ENCODE measurements at regions not wholly inside any gene's neighbourhood (a gene's known extent, or its start where the extent isn't known, plus 50 kb on each side); places are given as distances from the start of the nearest gene placed in this dataset.
A peak's percentile ranks its signal among the peaks of the same experiment; 100 is the strongest.

DNA sequence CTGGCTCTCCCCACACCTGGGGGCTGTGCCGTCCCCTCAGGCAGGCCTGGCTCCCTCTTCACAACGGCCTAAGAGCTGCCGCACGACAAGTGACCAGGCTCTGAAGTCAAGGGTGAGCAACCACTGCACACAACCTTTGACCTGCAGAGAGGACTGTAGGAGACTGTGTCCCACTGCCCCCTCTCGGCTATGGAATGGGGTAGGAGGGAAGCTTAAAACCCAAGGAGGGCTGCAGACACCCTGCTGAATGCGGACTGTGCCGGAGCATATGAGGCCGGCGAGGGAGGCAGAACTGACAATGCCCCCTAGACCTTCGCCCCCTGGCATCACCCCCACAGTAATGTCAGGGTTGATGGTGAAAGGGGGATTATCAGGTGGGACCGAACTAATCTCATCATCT, 311.9 kb downstream of the CTTN start:
- 87% methylated on average over 11 of the region's 11 CpGs for WGBS
- no peak overlapping the region for H3K9ac ChIP-seq (ENCODE audit: low read depth in 1 of 2, low read length in 2 of 2)

DNA sequence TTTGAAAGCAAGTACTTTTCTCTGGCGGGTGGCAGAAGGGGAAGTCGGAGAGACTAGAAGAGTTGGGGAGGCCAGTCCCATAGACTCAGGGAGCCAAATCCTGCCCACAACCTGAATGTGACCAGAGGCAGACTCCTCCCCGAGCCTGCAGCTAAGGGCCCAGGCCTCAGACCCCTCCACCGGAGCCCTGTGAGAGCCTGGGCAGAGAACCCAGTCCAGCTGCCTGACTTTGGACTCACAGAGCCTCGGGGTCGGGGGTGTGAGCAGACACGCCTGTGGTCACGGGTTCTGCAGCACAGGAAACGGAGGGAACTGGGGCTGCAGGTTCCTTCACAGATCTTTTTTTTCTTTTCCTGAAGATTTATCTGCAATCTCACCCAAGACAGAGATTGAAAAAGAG, 312.3 kb downstream of the CTTN start:
- Histone ChIP-seq H3K4me1 (ENCODE audit: control insufficient read depth in 4 of 4, insufficient read depth in 4 of 4, low read length in 3 of 4) (no peaks in the 10 kb centered on the region), H3K27ac (ENCODE audit: low read depth in 1 of 2, low read length in 2 of 2) (no peak overlapping the region), H3K4me3 (ENCODE audit: low read depth in 1 of 3, low read length in 3 of 3) (no peak overlapping the region), H3K27me3 (ENCODE audit: control insufficient read depth in 4 of 4, insufficient read depth in 4 of 4, low read length in 3 of 4) (no peaks in the 10 kb centered on the region), H3K36me3 (ENCODE audit: control insufficient read depth in 4 of 4, insufficient read depth in 3 of 4, low read depth in 1 of 4, low read length in 3 of 4) (peaks cover 0 to 2% (median 0%) of the 10 kb centered on the region in 4 donors), H3K9me3 (ENCODE audit: control insufficient read depth in 4 of 4, low read length in 3 of 4) (no peaks in the 10 kb centered on the region), H3K9ac (ENCODE audit: low read depth in 1 of 2, low read length in 2 of 2) (no peak overlapping the region)
- no peak for DNase-seq (ENCODE audit: low spot score)
- 70% methylated on average over 9 of the region's 9 CpGs for WGBS
- TF ChIP-seq NR2F2 (IDR thresholded peaks at IDR 0.05), result no peak
- TF ChIP-seq EGR1 (IDR thresholded peaks at IDR 0.05; ENCODE audit: low read depth in 2 of 2), result no peak
- TF ChIP-seq HNF4A (conservative IDR thresholded peaks at IDR 0.05), result no peak
- no peak for TF ChIP-seq RAD21 (IDR thresholded peaks at IDR 0.05)
- TF ChIP-seq, protein P1, sequence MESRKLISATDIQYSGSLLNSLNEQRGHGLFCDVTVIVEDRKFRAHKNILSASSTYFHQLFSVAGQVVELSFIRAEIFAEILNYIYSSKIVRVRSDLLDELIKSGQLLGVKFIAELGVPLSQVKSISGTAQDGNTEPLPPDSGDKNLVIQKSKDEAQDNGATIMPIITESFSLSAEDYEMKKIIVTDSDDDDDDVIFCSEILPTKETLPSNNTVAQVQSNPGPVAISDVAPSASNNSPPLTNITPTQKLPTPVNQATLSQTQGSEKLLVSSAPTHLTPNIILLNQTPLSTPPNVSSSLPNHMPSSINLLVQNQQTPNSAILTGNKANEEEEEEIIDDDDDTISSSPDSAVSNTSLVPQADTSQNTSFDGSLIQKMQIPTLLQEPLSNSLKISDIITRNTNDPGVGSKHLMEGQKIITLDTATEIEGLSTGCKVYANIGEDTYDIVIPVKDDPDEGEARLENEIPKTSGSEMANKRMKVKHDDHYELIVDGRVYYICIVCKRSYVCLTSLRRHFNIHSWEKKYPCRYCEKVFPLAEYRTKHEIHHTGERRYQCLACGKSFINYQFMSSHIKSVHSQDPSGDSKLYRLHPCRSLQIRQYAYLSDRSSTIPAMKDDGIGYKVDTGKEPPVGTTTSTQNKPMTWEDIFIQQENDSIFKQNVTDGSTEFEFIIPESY (IDR thresholded peaks at IDR 0.05), result no peak
- TF ChIP-seq, protein P2, sequence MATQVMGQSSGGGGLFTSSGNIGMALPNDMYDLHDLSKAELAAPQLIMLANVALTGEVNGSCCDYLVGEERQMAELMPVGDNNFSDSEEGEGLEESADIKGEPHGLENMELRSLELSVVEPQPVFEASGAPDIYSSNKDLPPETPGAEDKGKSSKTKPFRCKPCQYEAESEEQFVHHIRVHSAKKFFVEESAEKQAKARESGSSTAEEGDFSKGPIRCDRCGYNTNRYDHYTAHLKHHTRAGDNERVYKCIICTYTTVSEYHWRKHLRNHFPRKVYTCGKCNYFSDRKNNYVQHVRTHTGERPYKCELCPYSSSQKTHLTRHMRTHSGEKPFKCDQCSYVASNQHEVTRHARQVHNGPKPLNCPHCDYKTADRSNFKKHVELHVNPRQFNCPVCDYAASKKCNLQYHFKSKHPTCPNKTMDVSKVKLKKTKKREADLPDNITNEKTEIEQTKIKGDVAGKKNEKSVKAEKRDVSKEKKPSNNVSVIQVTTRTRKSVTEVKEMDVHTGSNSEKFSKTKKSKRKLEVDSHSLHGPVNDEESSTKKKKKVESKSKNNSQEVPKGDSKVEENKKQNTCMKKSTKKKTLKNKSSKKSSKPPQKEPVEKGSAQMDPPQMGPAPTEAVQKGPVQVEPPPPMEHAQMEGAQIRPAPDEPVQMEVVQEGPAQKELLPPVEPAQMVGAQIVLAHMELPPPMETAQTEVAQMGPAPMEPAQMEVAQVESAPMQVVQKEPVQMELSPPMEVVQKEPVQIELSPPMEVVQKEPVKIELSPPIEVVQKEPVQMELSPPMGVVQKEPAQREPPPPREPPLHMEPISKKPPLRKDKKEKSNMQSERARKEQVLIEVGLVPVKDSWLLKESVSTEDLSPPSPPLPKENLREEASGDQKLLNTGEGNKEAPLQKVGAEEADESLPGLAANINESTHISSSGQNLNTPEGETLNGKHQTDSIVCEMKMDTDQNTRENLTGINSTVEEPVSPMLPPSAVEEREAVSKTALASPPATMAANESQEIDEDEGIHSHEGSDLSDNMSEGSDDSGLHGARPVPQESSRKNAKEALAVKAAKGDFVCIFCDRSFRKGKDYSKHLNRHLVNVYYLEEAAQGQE (IDR thresholded peaks at IDR 0.05), result no peak
- no peak for TF ChIP-seq RXRA (IDR thresholded peaks at IDR 0.05)
- no peak for TF ChIP-seq SP1 (IDR thresholded peaks at IDR 0.05)
- TF ChIP-seq, protein P3, sequence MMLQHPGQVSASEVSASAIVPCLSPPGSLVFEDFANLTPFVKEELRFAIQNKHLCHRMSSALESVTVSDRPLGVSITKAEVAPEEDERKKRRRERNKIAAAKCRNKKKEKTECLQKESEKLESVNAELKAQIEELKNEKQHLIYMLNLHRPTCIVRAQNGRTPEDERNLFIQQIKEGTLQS (IDR thresholded peaks at IDR 0.05), result no peak
- no peak for TF ChIP-seq FOXA1 (IDR thresholded peaks at IDR 0.05)
- TF ChIP-seq FOXA2 (IDR thresholded peaks at IDR 0.05), result no peak
- TF ChIP-seq HNF4G (IDR thresholded peaks at IDR 0.05), result no peak
- TF ChIP-seq, protein P4, sequence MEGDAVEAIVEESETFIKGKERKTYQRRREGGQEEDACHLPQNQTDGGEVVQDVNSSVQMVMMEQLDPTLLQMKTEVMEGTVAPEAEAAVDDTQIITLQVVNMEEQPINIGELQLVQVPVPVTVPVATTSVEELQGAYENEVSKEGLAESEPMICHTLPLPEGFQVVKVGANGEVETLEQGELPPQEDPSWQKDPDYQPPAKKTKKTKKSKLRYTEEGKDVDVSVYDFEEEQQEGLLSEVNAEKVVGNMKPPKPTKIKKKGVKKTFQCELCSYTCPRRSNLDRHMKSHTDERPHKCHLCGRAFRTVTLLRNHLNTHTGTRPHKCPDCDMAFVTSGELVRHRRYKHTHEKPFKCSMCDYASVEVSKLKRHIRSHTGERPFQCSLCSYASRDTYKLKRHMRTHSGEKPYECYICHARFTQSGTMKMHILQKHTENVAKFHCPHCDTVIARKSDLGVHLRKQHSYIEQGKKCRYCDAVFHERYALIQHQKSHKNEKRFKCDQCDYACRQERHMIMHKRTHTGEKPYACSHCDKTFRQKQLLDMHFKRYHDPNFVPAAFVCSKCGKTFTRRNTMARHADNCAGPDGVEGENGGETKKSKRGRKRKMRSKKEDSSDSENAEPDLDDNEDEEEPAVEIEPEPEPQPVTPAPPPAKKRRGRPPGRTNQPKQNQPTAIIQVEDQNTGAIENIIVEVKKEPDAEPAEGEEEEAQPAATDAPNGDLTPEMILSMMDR (IDR thresholded peaks at IDR 0.05; ENCODE audit: low read depth, low read length, missing input control), result no peak
- no peak for TF ChIP-seq TAF1 (conservative IDR thresholded peaks at IDR 0.05)
- no peak for TF ChIP-seq YY1 (IDR thresholded peaks at IDR 0.05)
- no peak for TF ChIP-seq JUND (IDR thresholded peaks at IDR 0.05)
- TF ChIP-seq GABPA (IDR thresholded peaks at IDR 0.05 in 1 of 2, conservative IDR thresholded peaks at IDR 0.05 in 1 of 2), result no peak
- TF ChIP-seq, protein P5, sequence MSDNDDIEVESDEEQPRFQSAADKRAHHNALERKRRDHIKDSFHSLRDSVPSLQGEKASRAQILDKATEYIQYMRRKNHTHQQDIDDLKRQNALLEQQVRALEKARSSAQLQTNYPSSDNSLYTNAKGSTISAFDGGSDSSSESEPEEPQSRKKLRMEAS (IDR thresholded peaks at IDR 0.05), result no peak

More for the DNA sequence above, 311.9 kb downstream of the CTTN start:
- TF ChIP-seq HNF4A (conservative IDR thresholded peaks at IDR 0.05) (peak in 1 of 2 donors; percentile 6), FOXA2 (IDR thresholded peaks at IDR 0.05) (no peak), RAD21 (IDR thresholded peaks at IDR 0.05) (peak in 1 of 2 donors; percentile 60)
- Histone ChIP-seq H3K27ac (ENCODE audit: low read depth in 1 of 2, low read length in 2 of 2) (no peak overlapping the region), H3K27me3 (ENCODE audit: control insufficient read depth in 4 of 4, insufficient read depth in 4 of 4, low read length in 3 of 4) (no peaks in the 10 kb centered on the region), H3K36me3 (ENCODE audit: control insufficient read depth in 4 of 4, insufficient read depth in 3 of 4, low read depth in 1 of 4, low read length in 3 of 4) (peaks cover 0 to 2% (median 0%) of the 10 kb centered on the region in 4 donors), H3K9me3 (ENCODE audit: control insufficient read depth in 4 of 4, low read length in 3 of 4) (no peaks in the 10 kb centered on the region), H3K4me3 (ENCODE audit: low read depth in 1 of 3, low read length in 3 of 3) (no peak overlapping the region), H3K4me1 (ENCODE audit: control insufficient read depth in 4 of 4, insufficient read depth in 4 of 4, low read length in 3 of 4) (no peaks in the 10 kb centered on the region)
- DNase-seq (ENCODE audit: low spot score), result no peak

Data from liver (tissue), 8 donors.